ENCODE measurements at regions not wholly inside any gene's neighbourhood (a gene's known extent, or its start where the extent isn't known, plus 50 kb on each side); places are given as distances from the start of the nearest gene placed in this dataset.

- TF ChIP-seq, protein P1, sequence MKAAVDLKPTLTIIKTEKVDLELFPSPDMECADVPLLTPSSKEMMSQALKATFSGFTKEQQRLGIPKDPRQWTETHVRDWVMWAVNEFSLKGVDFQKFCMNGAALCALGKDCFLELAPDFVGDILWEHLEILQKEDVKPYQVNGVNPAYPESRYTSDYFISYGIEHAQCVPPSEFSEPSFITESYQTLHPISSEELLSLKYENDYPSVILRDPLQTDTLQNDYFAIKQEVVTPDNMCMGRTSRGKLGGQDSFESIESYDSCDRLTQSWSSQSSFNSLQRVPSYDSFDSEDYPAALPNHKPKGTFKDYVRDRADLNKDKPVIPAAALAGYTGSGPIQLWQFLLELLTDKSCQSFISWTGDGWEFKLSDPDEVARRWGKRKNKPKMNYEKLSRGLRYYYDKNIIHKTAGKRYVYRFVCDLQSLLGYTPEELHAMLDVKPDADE (IDR thresholded peaks at IDR 0.05), result no peak
- TF ChIP-seq, protein P2, sequence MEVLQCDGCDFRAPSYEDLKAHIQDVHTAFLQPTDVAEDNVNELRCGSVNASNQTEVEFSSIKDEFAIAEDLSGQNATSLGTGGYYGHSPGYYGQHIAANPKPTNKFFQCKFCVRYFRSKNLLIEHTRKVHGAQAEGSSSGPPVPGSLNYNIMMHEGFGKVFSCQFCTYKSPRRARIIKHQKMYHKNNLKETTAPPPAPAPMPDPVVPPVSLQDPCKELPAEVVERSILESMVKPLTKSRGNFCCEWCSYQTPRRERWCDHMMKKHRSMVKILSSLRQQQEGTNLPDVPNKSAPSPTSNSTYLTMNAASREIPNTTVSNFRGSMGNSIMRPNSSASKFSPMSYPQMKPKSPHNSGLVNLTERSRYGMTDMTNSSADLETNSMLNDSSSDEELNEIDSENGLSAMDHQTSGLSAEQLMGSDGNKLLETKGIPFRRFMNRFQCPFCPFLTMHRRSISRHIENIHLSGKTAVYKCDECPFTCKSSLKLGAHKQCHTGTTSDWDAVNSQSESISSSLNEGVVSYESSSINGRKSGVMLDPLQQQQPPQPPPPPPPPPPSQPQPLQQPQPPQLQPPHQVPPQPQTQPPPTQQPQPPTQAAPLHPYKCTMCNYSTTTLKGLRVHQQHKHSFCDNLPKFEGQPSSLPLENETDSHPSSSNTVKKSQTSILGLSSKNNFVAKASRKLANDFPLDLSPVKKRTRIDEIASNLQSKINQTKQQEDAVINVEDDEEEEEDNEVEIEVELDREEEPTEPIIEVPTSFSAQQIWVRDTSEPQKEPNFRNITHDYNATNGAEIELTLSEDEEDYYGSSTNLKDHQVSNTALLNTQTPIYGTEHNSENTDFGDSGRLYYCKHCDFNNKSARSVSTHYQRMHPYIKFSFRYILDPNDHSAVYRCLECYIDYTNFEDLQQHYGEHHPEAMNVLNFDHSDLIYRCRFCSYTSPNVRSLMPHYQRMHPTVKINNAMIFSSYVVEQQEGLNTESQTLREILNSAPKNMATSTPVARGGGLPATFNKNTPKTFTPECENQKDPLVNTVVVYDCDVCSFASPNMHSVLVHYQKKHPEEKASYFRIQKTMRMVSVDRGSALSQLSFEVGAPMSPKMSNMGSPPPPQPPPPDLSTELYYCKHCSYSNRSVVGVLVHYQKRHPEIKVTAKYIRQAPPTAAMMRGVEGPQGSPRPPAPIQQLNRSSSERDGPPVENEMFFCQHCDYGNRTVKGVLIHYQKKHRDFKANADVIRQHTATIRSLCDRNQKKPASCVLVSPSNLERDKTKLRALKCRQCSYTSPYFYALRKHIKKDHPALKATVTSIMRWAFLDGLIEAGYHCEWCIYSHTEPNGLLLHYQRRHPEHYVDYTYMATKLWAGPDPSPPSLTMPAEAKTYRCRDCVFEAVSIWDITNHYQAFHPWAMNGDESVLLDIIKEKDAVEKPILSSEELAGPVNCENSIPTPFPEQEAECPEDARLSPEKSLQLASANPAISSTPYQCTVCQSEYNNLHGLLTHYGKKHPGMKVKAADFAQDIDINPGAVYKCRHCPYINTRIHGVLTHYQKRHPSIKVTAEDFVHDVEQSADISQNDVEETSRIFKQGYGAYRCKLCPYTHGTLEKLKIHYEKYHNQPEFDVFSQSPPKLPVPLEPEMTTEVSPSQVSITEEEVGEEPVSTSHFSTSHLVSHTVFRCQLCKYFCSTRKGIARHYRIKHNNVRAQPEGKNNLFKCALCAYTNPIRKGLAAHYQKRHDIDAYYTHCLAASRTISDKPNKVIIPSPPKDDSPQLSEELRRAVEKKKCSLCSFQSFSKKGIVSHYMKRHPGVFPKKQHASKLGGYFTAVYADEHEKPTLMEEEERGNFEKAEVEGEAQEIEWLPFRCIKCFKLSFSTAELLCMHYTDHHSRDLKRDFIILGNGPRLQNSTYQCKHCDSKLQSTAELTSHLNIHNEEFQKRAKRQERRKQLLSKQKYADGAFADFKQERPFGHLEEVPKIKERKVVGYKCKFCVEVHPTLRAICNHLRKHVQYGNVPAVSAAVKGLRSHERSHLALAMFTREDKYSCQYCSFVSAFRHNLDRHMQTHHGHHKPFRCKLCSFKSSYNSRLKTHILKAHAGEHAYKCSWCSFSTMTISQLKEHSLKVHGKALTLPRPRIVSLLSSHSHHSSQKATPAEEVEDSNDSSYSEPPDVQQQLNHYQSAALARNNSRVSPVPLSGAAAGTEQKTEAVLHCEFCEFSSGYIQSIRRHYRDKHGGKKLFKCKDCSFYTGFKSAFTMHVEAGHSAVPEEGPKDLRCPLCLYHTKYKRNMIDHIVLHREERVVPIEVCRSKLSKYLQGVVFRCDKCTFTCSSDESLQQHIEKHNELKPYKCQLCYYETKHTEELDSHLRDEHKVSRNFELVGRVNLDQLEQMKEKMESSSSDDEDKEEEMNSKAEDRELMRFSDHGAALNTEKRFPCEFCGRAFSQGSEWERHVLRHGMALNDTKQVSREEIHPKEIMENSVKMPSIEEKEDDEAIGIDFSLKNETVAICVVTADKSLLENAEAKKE (CRISPR knock-in tag; IDR thresholded peaks at IDR 0.05), result no peak
- TF ChIP-seq ZNF331 (CRISPR knock-in tag; IDR thresholded peaks at IDR 0.05; ENCODE audit: low read depth) (no peak), CTCF (conservative IDR thresholded peaks at IDR 0.05; ENCODE audit: low read depth in 2 of 2) (no peak), CREB1 (CRISPR knock-in tag; IDR thresholded peaks at IDR 0.05; ENCODE audit: low read depth) (no peak), EZH2 (IDR thresholded peaks at IDR 0.05; ENCODE audit: low read depth, unreplicated experiment) (no peak)
- H2AFZ ChIP-seq, result no peak overlapping the region
- H4K20me1 ChIP-seq (replicated peaks; ENCODE audit: insufficient read depth), result no peaks in the 10 kb centered on the region
- peak overlapping the region; percentile 66; the same call in 1 of the 2 replicates for H3K27ac Mint-ChIP-seq
- no peak overlapping the region; the same call in 1 of the 2 replicates for H3K27ac ChIP-seq (ENCODE audit: low read depth)
- H3K27me3 ChIP-seq (ENCODE audit: insufficient read depth), result no peaks in the 10 kb centered on the region
- no peaks in the 10 kb centered on the region for H3K9me2 ChIP-seq (ENCODE audit: insufficient read depth)
- H3F3A ChIP-seq (replicated peaks; ENCODE audit: low read depth), result no peaks in the 10 kb centered on the region
- no peaks in the 10 kb centered on the region for H3K36me3 Mint-ChIP-seq (ENCODE audit: low read depth)
- no peak overlapping the region for H3K4me3 Mint-ChIP-seq
- no peaks in the 10 kb centered on the region for H3K27me3 Mint-ChIP-seq (ENCODE audit: insufficient read depth, low read depth, poor library complexity)
- H3K4me1 Mint-ChIP-seq, result peaks cover 14% of the 10 kb centered on the region
- no peaks in the 10 kb centered on the region for H3K79me2 ChIP-seq (replicated peaks; ENCODE audit: insufficient read depth)
- ATAC-seq (peak; percentile 70), DNase-seq (ENCODE audit: low spot score) (peak; percentile 11)
- no peak overlapping the region for H3K4me3 ChIP-seq
- peaks cover 10% of the 10 kb centered on the region; the same call in 1 of the 2 replicates for H3K4me1 ChIP-seq (ENCODE audit: insufficient read depth)
- no peak overlapping the region for H3K4me2 ChIP-seq
- no peaks in the 10 kb centered on the region for H3K9me3 Mint-ChIP-seq
- no peaks in the 10 kb centered on the region for H3K36me3 ChIP-seq (ENCODE audit: insufficient read depth)
Measured at GRCh38 chr6:126824815-126825214, 293.7 kb upstream of the RSPO3 start.
